ENCODE measurements at regions not wholly inside any gene's neighbourhood (a gene's known extent, or its start where the extent isn't known, plus 50 kb on each side); places are given as distances from the start of the nearest gene placed in this dataset.
"Not testable (repeated sequence)": the region's sequence is repeated elsewhere in the genome, so short reads cannot be mapped to it uniquely, and the experiment has no call there.

GRCh38 chr2:44064281-44064680 lies 68.5 kb upstream of the LRPPRC start:
- not testable (repeated sequence) for TF ChIP-seq CTCF (IDR thresholded peaks at IDR 0.05; ENCODE audit: insufficient read depth, low read length, poor library complexity, severe bottlenecking); EZH2phosphoT487 (conservative IDR thresholded peaks at IDR 0.05; ENCODE audit: low read length)

Data from SU-DHL-6 (cell line).